GM12878 (cell line): ENCODE measurements at regions not wholly inside any gene's neighbourhood (a gene's known extent, or its start where the extent isn't known, plus 50 kb on each side); places are given as distances from the start of the nearest gene placed in this dataset.

Experiments used
- HCFC1 ChIP-seq: fragments of 150-350 bp; IDR thresholded peaks from 2 replicates; pipeline ENCODE4 v1.6.1; 2014; ENCODE audit warnings: low read length
- NR2C2 ChIP-seq: IDR thresholded peaks from 2 replicates; pipeline ENCODE4 v1.6.1; 2011; ENCODE audit warnings: borderline replicate concordance, low read depth; ENCODE audit not compliant: control insufficient read depth, insufficient read length
- SUPT20H ChIP-seq: IDR thresholded peaks from 2 replicates; pipeline ENCODE4 v1.6.1; 2011; ENCODE audit warnings: low read depth, mild to moderate bottlenecking, low read length, moderate library complexity, borderline replicate concordance; ENCODE audit not compliant: control insufficient read depth
- ZNF274 ChIP-seq: IDR thresholded peaks from one replicate; pipeline ENCODE4 v1.8.0; 2011; ENCODE audit not compliant: insufficient read length, insufficient read depth
- TF ChIP-seq, protein P1 (sequence below), 3 experiments: IDR thresholded peaks in 2 of 3; conservative IDR thresholded peaks in 1 of 3; 2 replicates each; pipeline ENCODE4 v1.5.1; 2011; ENCODE audit warnings: low read depth in 3 of 3, low read length in 3 of 3, mild to moderate bottlenecking in 3 of 3, control low read depth in 2 of 3, moderate library complexity in 2 of 3, inconsistent platforms in 1 of 3, mixed read lengths in 1 of 3; ENCODE audit not compliant: control insufficient read depth in 2 of 3, insufficient read depth in 1 of 3; ENCODE audit errors: extremely low read depth in 1 of 3
- TF ChIP-seq, protein P2 (sequence below): IDR thresholded peaks from 2 replicates; pipeline ENCODE4 v1.6.1; 2011; ENCODE audit warnings: borderline replicate concordance, low read depth, mild to moderate bottlenecking, moderate library complexity, mixed read lengths, low read length; ENCODE audit not compliant: insufficient read depth; ENCODE audit errors: extremely low read length

DNA sequence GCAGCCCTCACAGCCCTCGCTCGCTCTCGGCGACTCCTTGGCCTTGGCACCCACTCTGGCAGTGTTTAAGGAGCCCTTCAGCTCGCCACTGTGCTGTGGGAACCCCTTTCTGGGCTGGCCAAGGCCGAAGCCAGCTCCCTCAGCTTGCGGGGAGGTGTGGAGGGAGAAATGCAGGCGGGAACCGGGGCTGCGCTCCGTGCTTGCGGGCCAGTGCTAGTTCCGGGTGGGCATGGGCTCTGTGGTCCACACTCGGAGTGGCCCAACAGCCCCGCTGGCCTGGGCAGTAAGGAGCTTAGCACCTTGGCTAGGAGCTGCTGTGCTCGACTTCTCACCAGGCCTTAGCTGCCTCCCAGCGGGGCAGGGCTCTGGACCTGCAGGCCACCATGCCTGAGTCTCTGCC is 192.6 kb downstream of the COX18 start:
- TF ChIP-seq ZNF274 (no peak), NR2C2 (no peak), HCFC1 (no peak), SUPT20H (no peak)
- TF ChIP-seq, protein P1, sequence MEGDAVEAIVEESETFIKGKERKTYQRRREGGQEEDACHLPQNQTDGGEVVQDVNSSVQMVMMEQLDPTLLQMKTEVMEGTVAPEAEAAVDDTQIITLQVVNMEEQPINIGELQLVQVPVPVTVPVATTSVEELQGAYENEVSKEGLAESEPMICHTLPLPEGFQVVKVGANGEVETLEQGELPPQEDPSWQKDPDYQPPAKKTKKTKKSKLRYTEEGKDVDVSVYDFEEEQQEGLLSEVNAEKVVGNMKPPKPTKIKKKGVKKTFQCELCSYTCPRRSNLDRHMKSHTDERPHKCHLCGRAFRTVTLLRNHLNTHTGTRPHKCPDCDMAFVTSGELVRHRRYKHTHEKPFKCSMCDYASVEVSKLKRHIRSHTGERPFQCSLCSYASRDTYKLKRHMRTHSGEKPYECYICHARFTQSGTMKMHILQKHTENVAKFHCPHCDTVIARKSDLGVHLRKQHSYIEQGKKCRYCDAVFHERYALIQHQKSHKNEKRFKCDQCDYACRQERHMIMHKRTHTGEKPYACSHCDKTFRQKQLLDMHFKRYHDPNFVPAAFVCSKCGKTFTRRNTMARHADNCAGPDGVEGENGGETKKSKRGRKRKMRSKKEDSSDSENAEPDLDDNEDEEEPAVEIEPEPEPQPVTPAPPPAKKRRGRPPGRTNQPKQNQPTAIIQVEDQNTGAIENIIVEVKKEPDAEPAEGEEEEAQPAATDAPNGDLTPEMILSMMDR (IDR thresholded peaks at IDR 0.05 in 2 of 3, conservative IDR thresholded peaks at IDR 0.05 in 1 of 3; ENCODE audit: control insufficient read depth in 2 of 3, extremely low read depth in 1 of 3, insufficient read depth in 1 of 3, low read depth in 3 of 3, low read length in 3 of 3), result no peak
- TF ChIP-seq, protein P2, sequence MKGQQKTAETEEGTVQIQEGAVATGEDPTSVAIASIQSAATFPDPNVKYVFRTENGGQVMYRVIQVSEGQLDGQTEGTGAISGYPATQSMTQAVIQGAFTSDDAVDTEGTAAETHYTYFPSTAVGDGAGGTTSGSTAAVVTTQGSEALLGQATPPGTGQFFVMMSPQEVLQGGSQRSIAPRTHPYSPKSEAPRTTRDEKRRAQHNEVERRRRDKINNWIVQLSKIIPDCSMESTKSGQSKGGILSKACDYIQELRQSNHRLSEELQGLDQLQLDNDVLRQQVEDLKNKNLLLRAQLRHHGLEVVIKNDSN, result no peak
